ENCODE measurements at regions not wholly inside any gene's neighbourhood (a gene's known extent, or its start where the extent isn't known, plus 50 kb on each side); places are given as distances from the start of the nearest gene placed in this dataset.
A peak's percentile ranks its signal among the peaks of the same experiment; 100 is the strongest.

DNA sequence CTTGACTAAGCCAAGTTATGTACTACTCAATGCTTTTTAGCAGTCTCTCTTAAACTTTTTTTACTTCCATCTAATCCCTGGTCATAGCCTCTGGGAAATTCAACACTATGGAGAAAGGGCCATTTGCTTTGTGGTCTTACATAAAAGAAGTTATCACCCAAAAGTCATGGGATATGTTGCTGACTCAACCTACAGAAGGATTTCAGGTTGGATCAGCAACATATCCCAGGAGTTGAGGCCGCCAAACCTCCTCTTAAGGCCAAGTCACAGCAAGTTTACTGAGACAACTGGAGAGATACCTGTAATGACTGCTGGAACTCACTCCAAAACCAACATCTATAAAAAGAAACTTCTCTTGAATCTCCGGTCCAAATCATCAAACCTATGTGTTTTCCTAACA lies 141.1 kb downstream of the IRS1 start:
- intact Hi-C loops (cut with DNase I): loop anchor here (10.0 kb wide), 1 partner anchor 136 kb away; the partner anchor contains the start of gene IRS1
- no peak for TF ChIP-seq POLR2AphosphoS5 (IDR thresholded peaks at IDR 0.05)
- TF ChIP-seq EP300 (IDR thresholded peaks at IDR 0.05): no peak
- TF ChIP-seq POLR2A (IDR thresholded peaks at IDR 0.05; ENCODE audit: low read depth): no peak
- TF ChIP-seq, protein P1, sequence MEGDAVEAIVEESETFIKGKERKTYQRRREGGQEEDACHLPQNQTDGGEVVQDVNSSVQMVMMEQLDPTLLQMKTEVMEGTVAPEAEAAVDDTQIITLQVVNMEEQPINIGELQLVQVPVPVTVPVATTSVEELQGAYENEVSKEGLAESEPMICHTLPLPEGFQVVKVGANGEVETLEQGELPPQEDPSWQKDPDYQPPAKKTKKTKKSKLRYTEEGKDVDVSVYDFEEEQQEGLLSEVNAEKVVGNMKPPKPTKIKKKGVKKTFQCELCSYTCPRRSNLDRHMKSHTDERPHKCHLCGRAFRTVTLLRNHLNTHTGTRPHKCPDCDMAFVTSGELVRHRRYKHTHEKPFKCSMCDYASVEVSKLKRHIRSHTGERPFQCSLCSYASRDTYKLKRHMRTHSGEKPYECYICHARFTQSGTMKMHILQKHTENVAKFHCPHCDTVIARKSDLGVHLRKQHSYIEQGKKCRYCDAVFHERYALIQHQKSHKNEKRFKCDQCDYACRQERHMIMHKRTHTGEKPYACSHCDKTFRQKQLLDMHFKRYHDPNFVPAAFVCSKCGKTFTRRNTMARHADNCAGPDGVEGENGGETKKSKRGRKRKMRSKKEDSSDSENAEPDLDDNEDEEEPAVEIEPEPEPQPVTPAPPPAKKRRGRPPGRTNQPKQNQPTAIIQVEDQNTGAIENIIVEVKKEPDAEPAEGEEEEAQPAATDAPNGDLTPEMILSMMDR (IDR thresholded peaks at IDR 0.05): no peak
- no peak for DNase-seq (ENCODE audit: extremely low spot score)
- H3K9me3 ChIP-seq: no peaks in the 10 kb centered on the region
- no peak overlapping the region for H3K4me3 ChIP-seq
- no peaks in the 10 kb centered on the region for H3K27me3 ChIP-seq
- WGBS: 51% methylated on average over 2 of the region's 2 CpGs
- H3K36me3 ChIP-seq: no peaks in the 10 kb centered on the region
- peak overlapping the region in 3 of 4 donors; percentile 32 to 68 (median 49) for H3K27ac ChIP-seq (replicated peaks in 1 of 4)
- peaks cover 20 to 49% (median 41%) of the 10 kb centered on the region in 4 donors for H3K4me1 ChIP-seq

DNA sequence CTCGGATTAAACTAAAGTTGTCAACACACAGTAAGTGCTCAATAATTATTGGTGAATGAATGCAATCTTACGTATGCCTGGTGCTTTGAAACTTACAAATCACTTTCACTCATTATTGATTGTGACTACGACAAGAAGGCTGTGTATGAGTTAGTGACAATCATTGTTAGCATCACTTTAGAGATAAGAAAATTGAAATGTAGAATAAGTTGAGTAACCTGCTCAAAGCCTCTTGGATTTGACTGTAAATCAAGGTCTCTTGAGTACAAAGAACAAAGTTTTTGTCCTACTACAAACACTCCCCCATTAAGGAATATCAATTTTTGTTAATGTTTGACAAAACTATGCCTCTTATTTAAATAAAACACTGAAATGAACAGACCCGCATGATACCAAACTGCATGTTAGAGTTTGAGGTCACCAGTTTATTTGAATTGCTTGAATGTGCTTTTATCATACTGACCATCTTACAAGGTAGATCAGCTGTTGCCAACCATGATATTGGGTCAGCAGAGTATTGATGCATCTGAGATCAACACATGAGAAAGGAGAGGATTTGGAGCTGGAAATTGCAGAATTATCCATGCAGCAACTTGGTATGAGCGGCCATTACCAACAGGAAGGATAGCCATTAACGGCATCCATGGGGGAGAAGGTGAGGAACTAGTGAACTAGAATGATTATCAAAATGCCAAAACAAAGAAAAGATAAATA lies 142.1 kb downstream of the IRS1 start:
- H3K36me3 ChIP-seq: no peaks in the 10 kb centered on the region
- H3K4me3 ChIP-seq: no peak overlapping the region
- H3K27me3 ChIP-seq: no peaks in the 10 kb centered on the region
- WGBS: 95% methylated on average over 6 of the region's 6 CpGs
- TF ChIP-seq, protein P1 (IDR thresholded peaks at IDR 0.05): no peak
- TF ChIP-seq POLR2AphosphoS5 (IDR thresholded peaks at IDR 0.05) (no peak), POLR2A (IDR thresholded peaks at IDR 0.05; ENCODE audit: low read depth) (no peak), EP300 (IDR thresholded peaks at IDR 0.05) (no peak)
- no peak overlapping the region for H3K27ac ChIP-seq (replicated peaks in 1 of 4)
- DNase-seq (ENCODE audit: extremely low spot score): no peak
- intact Hi-C loops (cut with DNase I): loop anchor here (10.0 kb wide), 1 partner anchor 137 kb away; the partner anchor contains the start of gene IRS1
- H3K9me3 ChIP-seq: no peaks in the 10 kb centered on the region
- H3K4me1 ChIP-seq: peaks cover 20 to 49% (median 41%) of the 10 kb centered on the region in 4 donors

DNA sequence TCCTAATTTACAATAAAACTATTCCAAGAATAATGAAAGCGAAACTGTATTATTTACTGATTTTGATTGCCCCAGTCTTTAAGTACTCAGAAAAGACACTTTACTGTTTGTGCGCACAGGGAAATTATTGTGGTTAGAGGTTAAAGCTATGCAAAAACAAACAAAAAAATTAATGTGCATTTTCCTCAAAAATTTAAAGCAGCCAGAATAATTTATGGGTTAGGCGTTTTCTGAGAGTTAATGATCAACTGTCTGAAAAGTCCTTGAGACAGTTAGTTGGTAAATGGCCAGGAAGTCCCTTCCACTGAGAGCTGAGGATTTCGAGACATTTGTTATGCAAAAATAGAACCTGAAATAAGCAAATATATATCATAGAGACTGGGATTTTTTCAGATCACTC lies 143.3 kb downstream of the IRS1 start:
- WGBS: 54% methylated on average over 4 of the region's 4 CpGs
- Histone ChIP-seq H3K27ac (replicated peaks in 1 of 4) (peak overlapping the region in 2 of 4 donors; percentile 5 to 60), H3K4me3 (no peak overlapping the region), H3K4me1 (peaks cover 23 to 43% (median 32%) of the 10 kb centered on the region in 4 donors), H3K27me3 (no peaks in the 10 kb centered on the region), H3K36me3 (no peaks in the 10 kb centered on the region), H3K9me3 (no peaks in the 10 kb centered on the region)
- no peak for DNase-seq (ENCODE audit: extremely low spot score)
- intact Hi-C loops (cut with DNase I): loop anchor here (10.0 kb wide), 1 partner anchor 138 kb away; the partner anchor contains the start of gene IRS1
- no peak for TF ChIP-seq EP300 (IDR thresholded peaks at IDR 0.05)
- TF ChIP-seq POLR2A (IDR thresholded peaks at IDR 0.05; ENCODE audit: low read depth): no peak
- no peak for TF ChIP-seq POLR2AphosphoS5 (IDR thresholded peaks at IDR 0.05)
- TF ChIP-seq, protein P1 (IDR thresholded peaks at IDR 0.05): no peak

DNA sequence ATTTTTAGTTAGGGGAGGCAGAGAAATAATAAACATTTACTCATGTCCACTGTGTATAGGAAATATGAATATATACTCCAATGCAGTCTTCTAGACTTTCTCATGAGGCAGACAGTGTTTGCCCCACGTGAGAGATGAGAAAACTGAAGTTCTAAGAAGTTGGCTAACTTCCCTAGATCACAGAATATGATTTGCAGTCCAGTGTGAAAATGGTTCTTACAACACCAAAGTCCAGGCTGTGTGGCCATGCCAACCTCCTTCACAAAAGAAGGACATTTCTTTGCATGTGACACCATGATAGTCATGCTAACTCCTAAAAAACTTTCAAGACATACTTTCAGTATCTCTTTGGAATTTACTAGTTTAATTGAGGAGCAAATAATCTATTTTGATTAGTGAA lies 143.7 kb downstream of the IRS1 start:
- H3K27me3 ChIP-seq: no peaks in the 10 kb centered on the region
- H3K27ac ChIP-seq (replicated peaks in 1 of 4): peak overlapping the region in 2 of 4 donors; percentile 5 to 60
- intact Hi-C loops (cut with DNase I): loop anchor here (10.0 kb wide), 1 partner anchor 139 kb away; the partner anchor contains the start of gene IRS1
- H3K4me1 ChIP-seq: peaks cover 19 to 41% (median 31%) of the 10 kb centered on the region in 4 donors
- no peak overlapping the region for H3K4me3 ChIP-seq
- TF ChIP-seq, protein P1 (IDR thresholded peaks at IDR 0.05): no peak
- no peak for TF ChIP-seq EP300 (IDR thresholded peaks at IDR 0.05)
- no peak for TF ChIP-seq POLR2AphosphoS5 (IDR thresholded peaks at IDR 0.05)
- no peak for TF ChIP-seq POLR2A (IDR thresholded peaks at IDR 0.05; ENCODE audit: low read depth)
- H3K9me3 ChIP-seq: no peaks in the 10 kb centered on the region
- DNase-seq (ENCODE audit: extremely low spot score): no peak
- no peaks in the 10 kb centered on the region for H3K36me3 ChIP-seq
- 31% methylated on average over 1 of the region's 1 CpG for WGBS

All from esophagus muscularis mucosa (tissue), 4 donors.